ENCODE measurements at regions not wholly inside any gene's neighbourhood (a gene's known extent, or its start where the extent isn't known, plus 50 kb on each side); places are given as distances from the start of the nearest gene placed in this dataset.
"Not testable (repeated sequence)": the region's sequence is repeated elsewhere in the genome, so short reads cannot be mapped to it uniquely, and the experiment has no call there.

DNA sequence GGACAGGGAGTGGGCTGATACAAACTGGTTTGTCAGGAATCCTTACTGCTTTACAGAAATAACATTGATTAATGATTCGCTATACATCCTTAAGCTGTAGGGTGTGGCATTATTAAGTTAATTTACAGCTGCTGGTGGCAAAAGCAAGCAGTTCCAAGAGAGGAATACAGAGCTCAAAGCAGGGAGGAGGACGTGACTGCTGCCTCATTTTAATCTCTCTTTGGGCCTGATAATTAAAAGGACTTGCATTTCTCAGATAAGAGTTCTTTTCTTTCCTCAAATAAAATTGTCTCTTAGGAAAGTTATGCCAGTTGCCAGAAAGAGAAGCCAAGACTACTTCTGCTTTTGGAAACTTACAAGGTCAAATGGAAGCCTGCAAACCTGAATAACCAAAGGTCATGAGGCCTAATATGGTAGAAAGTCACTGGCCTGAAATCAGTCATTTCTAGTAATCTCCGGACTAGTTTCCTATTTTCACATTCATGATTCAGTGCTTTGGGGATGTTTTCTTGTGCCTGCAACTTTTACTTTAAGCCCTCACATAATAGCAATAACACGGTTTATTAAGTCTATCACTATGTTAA lies 426.2 kb upstream of the SPATA31A3 start:
- DNase-seq: not testable (repeated sequence)

GRCh38 chr9:67417341-67417983 lies 425.1 kb upstream of the SPATA31A3 start:
- not testable (repeated sequence) for DNase-seq

- DNase-seq: not testable (repeated sequence)
These were observed 424.3 kb upstream of the SPATA31A3 start for GRCh38 chr9:67416639-67417038.

DNA sequence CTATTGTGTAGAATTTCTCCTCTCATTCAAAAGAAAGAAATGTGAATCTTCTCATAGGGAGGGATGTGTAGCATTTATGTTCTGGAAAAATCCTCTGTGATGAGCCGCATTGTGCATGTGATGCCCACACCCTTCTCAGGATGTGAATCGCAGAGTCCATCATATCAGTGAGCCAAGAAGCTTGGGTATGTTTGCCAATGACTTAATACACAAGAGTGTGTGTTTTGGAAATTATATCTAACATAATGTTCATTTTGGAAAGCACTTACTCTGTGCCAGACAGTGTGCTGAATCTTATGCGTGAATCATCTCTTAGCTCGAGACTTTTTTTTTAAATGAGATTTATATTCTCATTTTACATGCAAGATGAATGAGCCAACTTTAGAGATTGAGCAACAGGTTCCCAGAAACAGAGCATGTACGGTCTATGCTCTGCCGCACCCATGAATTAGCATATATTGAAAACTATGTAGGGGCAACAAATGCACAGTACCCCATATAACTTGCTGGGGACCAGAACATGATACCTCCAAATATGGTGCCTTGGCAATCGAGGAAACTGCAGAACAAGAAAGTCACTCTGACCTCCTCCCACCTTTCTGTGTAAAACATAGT lies 418.4 kb upstream of the SPATA31A3 start:
- not testable (repeated sequence) for DNase-seq

- not testable (repeated sequence) for DNase-seq
These were observed 411.4 kb upstream of the SPATA31A3 start for GRCh38 chr9:67403739-67404138.

- DNase-seq: not testable (repeated sequence)
These were observed 405.4 kb upstream of the SPATA31A3 start for GRCh38 chr9:67397731-67398130.

DNA sequence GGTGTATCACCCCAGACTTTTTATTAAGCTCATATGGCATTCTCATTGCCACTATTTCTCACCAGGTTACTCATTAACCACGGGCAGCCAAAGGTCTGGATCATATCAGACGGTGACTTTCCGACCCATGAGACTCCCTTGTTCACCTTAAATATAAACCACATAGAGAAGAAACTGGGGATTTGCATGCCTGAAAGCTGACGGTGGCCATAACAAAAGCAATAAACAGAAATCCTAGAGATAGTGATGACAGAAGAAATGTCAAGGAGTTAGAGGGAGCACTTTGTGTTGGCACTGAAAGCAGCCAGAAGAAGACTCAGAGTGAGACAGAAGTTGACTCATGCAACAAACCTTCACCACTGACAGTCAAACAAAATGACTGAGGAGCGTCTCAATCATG lies 402.4 kb upstream of the SPATA31A3 start:
- not testable (repeated sequence) for DNase-seq

GRCh38 chr9:67394038-67394437 lies 401.7 kb upstream of the SPATA31A3 start:
- DNase-seq: not testable (repeated sequence)

GRCh38 chr9:67369664-67370063 lies 377.3 kb upstream of the SPATA31A3 start:
- not testable (repeated sequence) for DNase-seq

DNA sequence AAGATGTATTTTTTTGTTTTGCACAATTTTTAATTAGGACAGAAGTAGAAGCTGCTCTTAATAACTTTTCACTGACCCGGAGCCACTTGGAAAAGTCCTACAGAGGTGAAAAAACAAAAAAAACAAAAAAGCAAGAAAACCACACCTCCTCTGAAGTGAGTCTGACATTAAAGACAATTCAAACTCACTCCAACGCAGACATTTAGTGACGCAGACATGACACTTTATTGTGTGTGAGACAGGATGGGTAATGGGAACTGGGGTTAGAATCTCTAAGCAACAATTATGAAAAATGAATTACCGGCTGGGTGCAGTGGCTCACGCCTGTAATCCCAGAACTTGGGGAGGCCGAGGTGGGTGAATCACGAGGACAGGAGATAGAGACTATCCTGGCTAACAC lies 370.0 kb upstream of the SPATA31A3 start:
- DNase-seq: not testable (repeated sequence)

DNA sequence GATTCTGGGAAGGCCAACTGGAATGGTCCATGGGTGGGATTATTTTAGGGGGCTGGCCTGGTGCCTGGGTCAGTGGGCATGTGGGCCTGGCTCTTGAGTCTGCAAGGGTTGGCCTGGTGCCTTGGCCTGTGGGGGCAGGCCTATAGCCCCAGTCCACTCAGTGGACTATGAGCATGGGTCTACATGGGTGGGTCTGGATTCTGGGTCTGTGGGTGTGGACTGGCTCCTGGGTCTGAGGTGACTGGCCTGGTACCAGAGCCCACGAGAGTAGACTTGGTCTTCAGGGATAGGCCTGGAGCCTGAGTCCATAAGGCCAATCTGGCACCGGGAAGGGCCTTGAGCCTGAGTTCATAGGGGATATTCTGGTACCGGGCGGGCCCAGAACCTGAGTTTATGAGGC lies 361.6 kb upstream of the SPATA31A3 start:
- DNase-seq: not testable (repeated sequence)

DNA sequence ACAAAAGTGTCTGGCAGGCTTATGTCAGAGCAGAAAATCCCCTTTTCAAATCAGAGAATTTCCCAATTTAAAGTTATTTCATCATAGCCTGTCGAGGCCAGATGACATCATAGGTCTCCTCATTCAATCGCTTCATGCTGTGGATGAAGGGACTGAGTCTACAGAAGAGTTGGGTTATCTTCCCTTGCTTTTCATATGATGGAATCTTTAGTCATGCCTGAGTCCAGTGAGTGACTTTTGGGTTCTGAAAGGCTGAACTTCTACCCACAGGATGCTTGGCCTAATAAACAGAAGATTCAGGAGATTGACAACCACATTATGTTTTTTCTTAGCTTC lies 357.0 kb upstream of the SPATA31A3 start:
- DNase-seq: not testable (repeated sequence)

- not testable (repeated sequence) for DNase-seq
These were observed 356.4 kb upstream of the SPATA31A3 start for GRCh38 chr9:67348562-67349423.

DNA sequence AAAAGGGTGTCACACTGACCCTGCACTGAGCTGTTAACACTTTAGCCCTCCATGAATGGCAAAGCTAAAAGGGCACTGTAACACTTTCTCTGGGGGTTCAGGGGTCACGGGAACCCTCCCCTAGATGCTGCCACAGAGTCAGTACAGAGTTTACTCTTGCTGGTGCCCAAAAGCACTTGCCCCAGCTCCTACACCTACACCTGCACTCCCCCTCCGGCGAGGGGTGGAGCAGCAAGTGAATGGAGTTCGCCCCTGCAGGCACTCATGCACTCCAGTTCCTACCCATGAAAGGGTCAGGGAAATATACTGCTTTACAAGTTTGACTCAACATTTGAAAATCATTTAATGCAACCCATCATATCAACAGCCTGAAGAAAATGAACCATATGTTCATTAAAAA lies 355.7 kb upstream of the SPATA31A3 start:
- DNase-seq: not testable (repeated sequence)

DNA sequence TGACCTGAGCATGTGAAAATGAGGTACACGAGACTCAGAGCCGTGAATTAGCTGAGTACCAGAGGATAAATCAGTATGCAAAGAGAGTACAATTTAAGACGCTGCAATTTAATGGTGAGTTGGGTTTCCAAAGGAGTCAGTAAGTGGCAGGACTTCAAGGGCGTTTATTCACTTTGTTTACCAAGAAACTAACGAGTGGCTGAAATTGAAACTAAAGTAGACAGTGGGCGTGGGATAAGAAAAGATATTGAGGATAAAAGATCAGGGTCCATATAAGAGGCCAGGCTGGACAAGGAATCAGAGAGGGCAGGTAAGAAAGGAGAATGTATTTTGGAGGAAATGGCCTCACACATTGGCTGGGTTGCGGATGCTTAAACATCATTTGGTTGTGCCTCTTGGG lies 346.9 kb upstream of the SPATA31A3 start:
- DNase-seq: not testable (repeated sequence)

GRCh38 chr9:67338201-67338600 lies 345.9 kb upstream of the SPATA31A3 start:
- DNase-seq: not testable (repeated sequence)

GRCh38 chr9:67334727-67335572 lies 342.6 kb upstream of the SPATA31A3 start:
- not testable (repeated sequence) for DNase-seq

- not testable (repeated sequence) for DNase-seq
These were observed 339.3 kb upstream of the SPATA31A3 start for GRCh38 chr9:67331634-67332033.

- not testable (repeated sequence) for DNase-seq
These were observed 321.1 kb upstream of the SPATA31A3 start for GRCh38 chr9:67313409-67313808.

DNA sequence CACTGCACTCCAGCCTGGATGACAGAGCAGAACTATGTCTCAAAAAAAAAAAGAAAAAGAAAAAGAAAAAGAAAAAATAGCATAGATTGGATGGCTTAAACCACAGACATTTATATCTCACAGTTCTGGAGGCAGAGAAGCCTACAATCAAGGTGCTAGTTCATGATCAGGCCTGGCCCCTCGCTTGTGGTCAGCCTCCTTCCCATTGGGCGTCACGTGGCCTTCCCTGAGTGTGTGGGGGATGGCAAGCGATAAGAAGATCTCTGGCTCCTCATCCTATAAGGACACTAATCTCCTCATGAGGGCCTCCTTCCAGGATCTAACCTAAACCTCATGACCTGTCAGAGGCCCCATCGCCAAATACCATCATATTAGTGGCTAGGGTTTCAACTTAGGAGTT lies 320.2 kb upstream of the SPATA31A3 start:
- DNase-seq: not testable (repeated sequence)

DNA sequence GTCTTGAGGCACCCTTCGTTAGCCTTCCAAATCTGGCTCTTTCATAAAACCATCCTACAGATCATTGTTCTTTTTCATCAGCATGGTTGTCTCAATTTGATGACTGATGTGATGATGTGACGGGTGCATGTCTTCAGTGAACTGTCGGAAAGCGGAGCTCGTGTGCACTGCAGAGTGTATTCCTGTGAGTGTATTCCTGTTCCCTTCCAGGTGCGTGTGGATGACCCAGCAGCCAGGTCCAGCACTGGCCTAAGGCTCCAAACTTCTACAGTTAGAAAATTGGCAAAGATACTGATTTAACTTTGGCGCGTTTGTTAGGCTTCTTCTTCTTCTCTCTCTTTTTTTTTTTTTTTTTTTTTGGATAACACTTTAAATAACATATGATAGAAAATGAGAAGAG lies 314.8 kb upstream of the SPATA31A3 start:
- DNase-seq: not testable (repeated sequence)

DNA sequence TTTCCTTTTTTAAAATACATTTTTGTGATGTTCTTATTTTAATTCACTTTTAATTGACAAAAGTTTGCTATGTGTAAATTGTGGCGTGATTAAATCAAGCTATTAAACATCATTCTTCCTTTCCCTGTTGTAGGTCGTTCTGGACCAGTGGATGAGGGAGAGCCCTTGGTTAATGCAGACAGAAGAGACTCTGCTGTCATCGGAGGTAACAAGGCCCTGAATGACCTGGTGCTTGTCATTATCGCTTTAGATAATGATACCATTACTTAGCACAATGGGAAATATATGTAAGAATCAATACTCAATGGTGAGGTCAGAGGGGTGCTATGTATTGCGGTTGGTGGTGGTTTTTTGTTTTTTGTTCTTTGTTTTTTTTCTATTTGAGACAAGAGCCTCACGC lies 296.4 kb upstream of the SPATA31A3 start:
- not testable (repeated sequence) for DNase-seq

Data from NCI-H226 (cell line).